SK-N-SH treated with all-trans-retinoic acid at 6 μM for 48 hours (cell line): ENCODE measurements at regions not wholly inside any gene's neighbourhood (a gene's known extent, or its start where the extent isn't known, plus 50 kb on each side); places are given as distances from the start of the nearest gene placed in this dataset.

Source experiments
- ARNTL ChIP-seq: fragments of 450-650 bp; formaldehyde crosslinking; IDR thresholded peaks from 2 replicates; pipeline ENCODE4 v1.5.0; 2020; ENCODE audit warnings: low read depth, mild to moderate bottlenecking, moderate library complexity, borderline replicate concordance
- BACH2 ChIP-seq: fragments of 250-450 bp; sonication (Bioruptor Pico); IDR thresholded peaks from 2 replicates; pipeline ENCODE4 v1.9.0; 2021; ENCODE audit warnings: mild to moderate bottlenecking, borderline replicate concordance
- PATZ1 ChIP-seq: fragments of 250-450 bp; sonication (Bioruptor Pico); IDR thresholded peaks from 2 replicates; pipeline ENCODE4 v1.8.0; 2020; ENCODE audit warnings: mild to moderate bottlenecking, moderate library complexity, borderline replicate concordance
- RARB ChIP-seq: fragments of 250-450 bp; sonication (Bioruptor Pico); IDR thresholded peaks from 2 replicates; pipeline ENCODE4 v1.8.0; 2021; ENCODE audit warnings: mild to moderate bottlenecking, moderate library complexity
- TSHZ2 ChIP-seq: fragments of 250-450 bp; sonication (Bioruptor Pico); IDR thresholded peaks from 2 replicates; pipeline ENCODE4 v1.5.0; 2020; ENCODE audit warnings: mild to moderate bottlenecking, moderate library complexity
- ZFP3 ChIP-seq: fragments of 250-450 bp; sonication (Bioruptor Pico); IDR thresholded peaks from 2 replicates; pipeline ENCODE4 v1.5.0; 2020; ENCODE audit warnings: mild to moderate bottlenecking, moderate library complexity
- ZFP30 ChIP-seq: fragments of 450-650 bp; formaldehyde crosslinking; IDR thresholded peaks from 2 replicates; pipeline ENCODE4 v1.5.0; 2022; ENCODE audit warnings: mild to moderate bottlenecking, moderate library complexity
- ZNF565 ChIP-seq: fragments of 450-650 bp; formaldehyde crosslinking; conservative IDR thresholded peaks from 2 replicates; pipeline ENCODE4 v1.5.0; 2020; ENCODE audit warnings: low read depth, mild to moderate bottlenecking, moderate library complexity
- ZNF8 ChIP-seq: fragments of 450-650 bp; formaldehyde crosslinking; IDR thresholded peaks from 2 replicates; pipeline ENCODE4 v1.5.0; 2020; ENCODE audit warnings: mild to moderate bottlenecking, moderate library complexity

GRCh38 chr2:128988326-128988725, 669.7 kb upstream of the HS6ST1 start:
- TF ChIP-seq BACH2 (CRISPR knock-in tag) (no peak), ARNTL (CRISPR knock-in tag) (no peak), RARB (CRISPR knock-in tag) (no peak), ZFP30 (CRISPR knock-in tag) (no peak), ZNF8 (CRISPR knock-in tag) (no peak), TSHZ2 (CRISPR knock-in tag) (no peak), ZFP3 (CRISPR knock-in tag) (no peak), ZNF565 (no peak), PATZ1 (CRISPR knock-in tag) (no peak)
